Panc1 (cell line): ENCODE measurements at regions not wholly inside any gene's neighbourhood (a gene's known extent, or its start where the extent isn't known, plus 50 kb on each side); places are given as distances from the start of the nearest gene placed in this dataset.
"Not testable (repeated sequence)": the region's sequence is repeated elsewhere in the genome, so short reads cannot be mapped to it uniquely, and the experiment has no call there.

Source experiments
- ATAC-seq: fragments of 200-7000 bp; cut with Tn5 transposase; 2 replicates; pipeline ENCODE4 v1.9.1; 2020; ENCODE audit warnings: mild to moderate bottlenecking, moderate library complexity
- BruUV-seq: library from RNA; stranded (reverse); fragments of 400-500 nt; replicated peaks from 2 replicates; lab custom pipeline; 2021; lab: Mats Ljungman, UMichigan
- CTCF ChIA-PET: fragments of 300-600 bp; sonication (Branson Sonifier 250); formaldehyde crosslinking; loops from one replicate; lab custom pipeline; 2022; ENCODE audit warnings: antibody characterized with exemption; lab: Charles Lee
- POLR2A ChIA-PET: fragments of 300-600 bp; sonication (Branson Sonifier 250); formaldehyde crosslinking; loops from one replicate; lab custom pipeline; 2022; ENCODE audit warnings: antibody characterized with exemption; lab: Charles Lee
- DNase-seq: peaks from one replicate; pipeline ENCODE4 v3.0.0-alpha.2; 2010; ENCODE audit warnings: low read depth, low spot score
- H3K27ac ChIP-seq: 2 replicates; pipeline ENCODE4 v1.5.1; 2011; ENCODE audit warnings: mild to moderate bottlenecking, low read length, inconsistent platforms
- H3K27me3 ChIP-seq: fragments of 200-500 bp; sonication (Bioruptor generic); 2 replicates; pipeline ENCODE4 v1.6.0; 2014; ENCODE audit warnings: low read length, inconsistent platforms; ENCODE audit not compliant: control insufficient read depth, insufficient read depth
- H3K36me3 ChIP-seq: fragments of 200-500 bp; sonication (Bioruptor generic); 2 replicates; pipeline ENCODE4 v1.5.1; 2014; ENCODE audit warnings: inconsistent platforms, mild to moderate bottlenecking, low read length, moderate library complexity; ENCODE audit not compliant: control insufficient read depth, insufficient read depth
- H3K4me1 ChIP-seq: 2 replicates; pipeline ENCODE4 v1.5.1; 2011; ENCODE audit warnings: inconsistent platforms, mild to moderate bottlenecking, low read length, moderate library complexity; ENCODE audit not compliant: control insufficient read depth, insufficient read depth
- H3K4me3 ChIP-seq, 2 experiments: 2 replicates each; pipeline ENCODE4 v1.5.1; 2011 to 2012; ENCODE audit warnings: low read depth in 2 of 2, low read length in 2 of 2, mild to moderate bottlenecking in 2 of 2, inconsistent platforms in 1 of 2, moderate library complexity in 1 of 2
- H3K9me3 ChIP-seq: fragments of 200-500 bp; sonication (Bioruptor generic); 2 replicates; pipeline ENCODE4 v1.5.1; 2014; ENCODE audit warnings: low read depth, mild to moderate bottlenecking, inconsistent platforms, low read length, moderate library complexity; ENCODE audit not compliant: control insufficient read depth, insufficient read depth
- in situ Hi-C: cut with HindIII; loops from 2 replicates; pipeline ENCODE4 v1.10.0; 2016; ENCODE audit warnings: low sequenced_read_pairs, low pct_unique_long_range_greater_than_20kb
- intact Hi-C: fragments of 100-400 bp; cut with micrococcal nuclease; formaldehyde crosslinking; loops from one replicate; pipeline ENCODE4 v1.10.0; 2022; ENCODE audit not compliant: unreplicated experiment

GRCh38 chr2:89537862-89538261, 846.4 kb downstream of the RPIA start:
- intact Hi-C loops, POLR2A ChIA-PET, H3K27ac ChIP-seq, CTCF ChIA-PET, H3K27me3 ChIP-seq, BruUV-seq, H3K36me3 ChIP-seq, in situ Hi-C loops, H3K4me1 ChIP-seq, ATAC-seq, H3K4me3 ChIP-seq, DNase-seq, H3K9me3 ChIP-seq: not testable (repeated sequence)

DNA sequence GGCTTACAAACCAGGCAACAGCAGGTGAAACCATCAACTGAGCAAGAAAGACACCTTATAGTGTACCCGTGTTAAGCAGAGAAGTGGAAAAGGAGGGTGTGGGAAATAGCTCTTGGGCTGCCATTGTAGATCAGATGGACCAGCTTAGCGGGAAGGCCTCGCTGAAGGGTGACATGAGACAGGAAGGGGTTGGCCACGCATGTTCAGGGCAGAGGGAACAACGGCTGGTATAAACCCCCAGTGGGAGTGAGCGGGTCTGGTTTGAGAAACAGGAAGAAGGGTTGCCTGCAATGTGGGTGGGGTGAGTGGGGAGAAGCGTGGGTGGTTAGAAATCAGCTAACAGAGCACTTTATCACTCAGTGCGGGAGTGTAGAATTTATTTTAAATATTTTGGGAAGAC, 852.6 kb downstream of the RPIA start:
- H3K27me3 ChIP-seq, H3K4me3 ChIP-seq, CTCF ChIA-PET, H3K36me3 ChIP-seq, DNase-seq, H3K4me1 ChIP-seq, POLR2A ChIA-PET, H3K27ac ChIP-seq, in situ Hi-C loops, ATAC-seq, H3K9me3 ChIP-seq, BruUV-seq, intact Hi-C loops: not testable (repeated sequence)

GRCh38 chr2:89579154-89579553, 887.7 kb downstream of the RPIA start:
- intact Hi-C loops, BruUV-seq, H3K4me1 ChIP-seq, H3K27me3 ChIP-seq, H3K27ac ChIP-seq, H3K9me3 ChIP-seq, POLR2A ChIA-PET, DNase-seq, H3K4me3 ChIP-seq, ATAC-seq, H3K36me3 ChIP-seq, in situ Hi-C loops, CTCF ChIA-PET: not testable (repeated sequence)

- BruUV-seq, DNase-seq, H3K4me3 ChIP-seq, ATAC-seq, CTCF ChIA-PET, H3K4me1 ChIP-seq, POLR2A ChIA-PET, H3K36me3 ChIP-seq, H3K27me3 ChIP-seq, H3K27ac ChIP-seq, in situ Hi-C loops, intact Hi-C loops, H3K9me3 ChIP-seq: not testable (repeated sequence)
Measured at GRCh38 chr2:89582816-89583215, 891.3 kb downstream of the RPIA start.

- intact Hi-C loops, in situ Hi-C loops, H3K4me1 ChIP-seq, H3K27ac ChIP-seq, H3K27me3 ChIP-seq, ATAC-seq, H3K36me3 ChIP-seq, DNase-seq, H3K4me3 ChIP-seq, H3K9me3 ChIP-seq, BruUV-seq, POLR2A ChIA-PET, CTCF ChIA-PET: not testable (repeated sequence)
Measured at GRCh38 chr2:89584046-89584445, 892.6 kb downstream of the RPIA start.

DNA sequence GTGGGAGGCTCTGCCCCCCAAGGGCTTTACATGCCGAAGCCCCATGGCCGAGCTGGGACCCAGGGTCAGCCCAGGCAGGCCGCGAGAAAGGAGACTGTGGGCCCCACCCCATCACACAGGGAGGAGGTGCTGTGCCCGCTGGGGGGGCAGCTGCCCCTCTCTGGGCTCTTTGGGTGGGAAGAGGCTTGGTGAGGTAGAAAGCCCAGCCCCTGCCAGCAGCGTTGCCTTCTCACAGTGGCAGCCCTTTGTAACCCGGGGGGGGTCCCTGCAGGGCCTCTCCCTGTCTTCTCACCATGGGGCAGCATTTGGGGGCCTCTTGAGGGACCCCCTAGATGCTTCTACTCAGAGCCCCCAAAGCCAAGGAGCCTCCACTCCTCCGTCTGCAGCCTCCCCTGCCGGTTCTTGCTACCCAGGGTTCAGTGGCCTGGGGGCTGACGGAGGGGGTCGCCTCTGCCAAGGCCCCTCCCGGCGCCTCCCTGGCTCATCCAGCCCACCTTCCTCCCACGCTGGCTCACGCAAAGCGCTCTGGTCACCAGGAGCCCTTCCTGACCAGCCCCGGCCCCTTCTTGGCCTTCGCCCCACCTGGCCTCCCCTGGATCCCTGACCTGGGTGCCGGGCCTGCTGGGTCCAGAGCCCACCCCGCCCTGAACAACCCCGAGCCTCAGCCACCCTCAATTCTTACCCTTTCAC, 893.5 kb downstream of the RPIA start:
- in situ Hi-C loops, H3K27me3 ChIP-seq, intact Hi-C loops, CTCF ChIA-PET, H3K27ac ChIP-seq, H3K9me3 ChIP-seq, H3K4me1 ChIP-seq, H3K36me3 ChIP-seq, POLR2A ChIA-PET, DNase-seq: not testable (repeated sequence)
- ATAC-seq = 0 out of 2 replicates have a peak, but pooled peaks have one; percentile 26
- peak overlapping the region; percentile 36 to 48 for H3K4me3 ChIP-seq
- TSS peak; percentile 94 for BruUV-seq

GRCh38 chr2:89585558-89585920, 894.1 kb downstream of the RPIA start:
- H3K36me3 ChIP-seq, H3K4me1 ChIP-seq, intact Hi-C loops, H3K27me3 ChIP-seq, BruUV-seq, POLR2A ChIA-PET, in situ Hi-C loops, H3K27ac ChIP-seq, H3K9me3 ChIP-seq, CTCF ChIA-PET: not testable (repeated sequence)
- peak overlapping the region; percentile 36 to 53 for H3K4me3 ChIP-seq
- ATAC-seq = peak; percentile 100
- DNase-seq = peak; percentile 2
